Neural progenitor cell (in vitro differentiated cells): ENCODE measurements at regions not wholly inside any gene's neighbourhood (a gene's known extent, or its start where the extent isn't known, plus 50 kb on each side); places are given as distances from the start of the nearest gene placed in this dataset.
"Not testable (repeated sequence)": the region's sequence is repeated elsewhere in the genome, so short reads cannot be mapped to it uniquely, and the experiment has no call there.

ENCODE experiments used
- DNase-seq: peaks from one replicate; pipeline ENCODE4 v3.0.0-alpha.2; 2016; ENCODE audit warnings: low spot score
- H2AFZ ChIP-seq: fragments of 200-600 bp; sonication (generic); replicated peaks from 2 replicates; pipeline ENCODE4 v1.6.1; 2016; ENCODE audit warnings: antibody characterized with exemption
- H3F3A ChIP-seq: fragments of 200-600 bp; sonication (generic); 2 replicates; pipeline ENCODE4 v1.6.1; 2016; ENCODE audit warnings: antibody characterized with exemption, low read depth
- H3K27ac ChIP-seq: fragments of 200-600 bp; sonication (generic); 2 replicates; pipeline ENCODE4 v1.5.1; 2016; ENCODE audit warnings: mild to moderate bottlenecking
- H3K27me3 ChIP-seq: fragments of 200-600 bp; sonication (generic); 2 replicates; pipeline ENCODE4 v1.6.1; 2016; ENCODE audit warnings: mild to moderate bottlenecking, moderate library complexity
- H3K36me3 ChIP-seq: fragments of 200-600 bp; sonication (generic); 2 replicates; pipeline ENCODE4 v1.5.1; 2016
- H3K4me1 ChIP-seq: fragments of 200-600 bp; sonication (generic); 2 replicates; pipeline ENCODE4 v1.6.1; 2016; ENCODE audit warnings: mixed run types
- H3K4me2 ChIP-seq: fragments of 200-600 bp; sonication (generic); 2 replicates; pipeline ENCODE4 v1.6.1; 2016
- H3K4me3 ChIP-seq: fragments of 200-600 bp; sonication (generic); 2 replicates; pipeline ENCODE4 v1.5.1; 2016
- H3K79me2 ChIP-seq: fragments of 200-600 bp; sonication (generic); 2 replicates; pipeline ENCODE4 v1.6.1; 2016; ENCODE audit warnings: low read depth
- H3K9ac ChIP-seq: fragments of 200-600 bp; sonication (generic); 2 replicates; pipeline ENCODE4 v1.6.1; 2016
- H3K9me3 ChIP-seq: fragments of 200-600 bp; sonication (generic); 2 replicates; pipeline ENCODE4 v1.5.1; 2016; ENCODE audit warnings: low read depth
- H4K20me1 ChIP-seq: fragments of 200-600 bp; sonication (generic); 2 replicates; pipeline ENCODE4 v1.6.1; 2016; ENCODE audit warnings: low read depth
- H3K27ac Mint-ChIP-seq: 3 replicates; pipeline ENCODE4 v1.8.0; 2021; ENCODE audit warnings: mixed read lengths
- H3K27me3 Mint-ChIP-seq: 2 replicates; pipeline ENCODE4 v1.8.0; 2022; ENCODE audit warnings: low read depth, mild to moderate bottlenecking, inconsistent platforms, moderate library complexity, mixed read lengths; ENCODE audit not compliant: insufficient read depth
- H3K36me3 Mint-ChIP-seq: 3 replicates; pipeline ENCODE4 v1.8.0; 2021; ENCODE audit warnings: mixed read lengths
- H3K4me1 Mint-ChIP-seq: 3 replicates; pipeline ENCODE4 v1.8.0; 2021; ENCODE audit warnings: mixed read lengths
- H3K4me3 Mint-ChIP-seq: 3 replicates; pipeline ENCODE4 v1.8.0; 2021; ENCODE audit warnings: mild to moderate bottlenecking, moderate library complexity, mixed read lengths
- H3K9me3 Mint-ChIP-seq: 3 replicates; pipeline ENCODE4 v1.8.0; 2020; ENCODE audit warnings: mixed read lengths
- CTCF ChIP-seq: fragments of 200-600 bp; sonication (generic); IDR thresholded peaks from 2 replicates; pipeline ENCODE4 v1.5.1; 2017; ENCODE audit warnings: antibody characterized with exemption, mild to moderate bottlenecking
- EZH2 ChIP-seq: fragments of 200-600 bp; sonication (generic); IDR thresholded peaks from 2 replicates; pipeline ENCODE4 v1.6.1; 2017; ENCODE audit warnings: antibody characterized with exemption, mild to moderate bottlenecking, moderate library complexity
- EZH2phosphoT487 ChIP-seq: fragments of 200-600 bp; sonication (generic); IDR thresholded peaks from 2 replicates; pipeline ENCODE4 v1.6.1; 2017; ENCODE audit warnings: antibody characterized with exemption

GRCh38 chr3:34159613-34160420, 361.4 kb downstream of the PDCD6IP start:
- Histone ChIP-seq H3K4me3 (no peak overlapping the region), H3K36me3 (no peaks in the 10 kb centered on the region), H3K9me3 (no peaks in the 10 kb centered on the region), H3K4me1 (peaks cover 13% of the 10 kb centered on the region), H3K4me2 (no peak overlapping the region), H4K20me1 (no peaks in the 10 kb centered on the region), H3K27me3 (no peaks in the 10 kb centered on the region), H3K9ac (no peak overlapping the region), H3K27ac (no peak overlapping the region), H2AFZ (no peak overlapping the region), H3F3A (no peaks in the 10 kb centered on the region), H3K79me2 (no peaks in the 10 kb centered on the region)
- no peaks in the 10 kb centered on the region for H3K36me3 Mint-ChIP-seq
- TF ChIP-seq CTCF (no peak), EZH2phosphoT487 (no peak), EZH2 (no peak)
- peaks cover 16% of the 10 kb centered on the region for H3K4me1 Mint-ChIP-seq
- H3K27ac Mint-ChIP-seq = no peak overlapping the region
- DNase-seq = no peak
- peaks cover 4% of the 10 kb centered on the region for H3K27me3 Mint-ChIP-seq
- H3K4me3 Mint-ChIP-seq = no peak overlapping the region
- peaks cover 4% of the 10 kb centered on the region for H3K9me3 Mint-ChIP-seq

GRCh38 chr3:34169636-34170035, 371.2 kb downstream of the PDCD6IP start:
- peaks cover 18% of the 10 kb centered on the region for H3K9me3 Mint-ChIP-seq
- not testable (repeated sequence) for H3K27ac Mint-ChIP-seq, H3K4me1 Mint-ChIP-seq, H3K79me2 ChIP-seq, H3F3A ChIP-seq, H3K4me3 Mint-ChIP-seq, H3K36me3 ChIP-seq, H2AFZ ChIP-seq, H3K36me3 Mint-ChIP-seq, H3K9me3 ChIP-seq, H3K4me3 ChIP-seq, H3K4me2 ChIP-seq, H3K9ac ChIP-seq, H4K20me1 ChIP-seq, DNase-seq, H3K4me1 ChIP-seq, H3K27ac ChIP-seq, H3K27me3 Mint-ChIP-seq, H3K27me3 ChIP-seq

GRCh38 chr3:34174740-34175139, 376.3 kb downstream of the PDCD6IP start:
- H3K36me3 ChIP-seq = no peaks in the 10 kb centered on the region
- no peaks in the 10 kb centered on the region for H3F3A ChIP-seq
- H3K9me3 Mint-ChIP-seq = peaks cover 13% of the 10 kb centered on the region
- H3K4me1 ChIP-seq = no peaks in the 10 kb centered on the region
- no peaks in the 10 kb centered on the region for H3K36me3 Mint-ChIP-seq
- no peak for TF ChIP-seq EZH2
- no peak for TF ChIP-seq CTCF
- no peak for TF ChIP-seq EZH2phosphoT487
- no peak overlapping the region for H3K4me3 ChIP-seq
- no peak overlapping the region for H3K27ac ChIP-seq
- H4K20me1 ChIP-seq = no peaks in the 10 kb centered on the region
- H3K79me2 ChIP-seq = no peaks in the 10 kb centered on the region
- no peaks in the 10 kb centered on the region for H3K4me1 Mint-ChIP-seq
- no peak overlapping the region for H3K4me2 ChIP-seq
- H3K27ac Mint-ChIP-seq = no peak overlapping the region
- H3K4me3 Mint-ChIP-seq = no peak overlapping the region
- H3K9ac ChIP-seq = no peak overlapping the region
- H2AFZ ChIP-seq = no peak overlapping the region
- DNase-seq = no peak
- no peaks in the 10 kb centered on the region for H3K27me3 ChIP-seq
- peaks cover 3% of the 10 kb centered on the region for H3K27me3 Mint-ChIP-seq
- no peaks in the 10 kb centered on the region for H3K9me3 ChIP-seq

GRCh38 chr3:34175636-34176176, 377.3 kb downstream of the PDCD6IP start:
- no peak overlapping the region for H3K27ac Mint-ChIP-seq
- no peaks in the 10 kb centered on the region for H3K79me2 ChIP-seq
- H3K36me3 Mint-ChIP-seq = no peaks in the 10 kb centered on the region
- no peaks in the 10 kb centered on the region for H3K4me1 ChIP-seq
- no peak overlapping the region for H3K27ac ChIP-seq
- no peaks in the 10 kb centered on the region for H4K20me1 ChIP-seq
- H3K27me3 Mint-ChIP-seq = peaks cover 3% of the 10 kb centered on the region
- H3K9me3 ChIP-seq = no peaks in the 10 kb centered on the region
- no peaks in the 10 kb centered on the region for H3K36me3 ChIP-seq
- H2AFZ ChIP-seq = no peak overlapping the region
- no peak overlapping the region for H3K4me2 ChIP-seq
- no peaks in the 10 kb centered on the region for H3F3A ChIP-seq
- H3K4me3 ChIP-seq = no peak overlapping the region
- H3K9me3 Mint-ChIP-seq = peaks cover 13% of the 10 kb centered on the region
- H3K4me3 Mint-ChIP-seq = no peak overlapping the region
- TF ChIP-seq EZH2 (no peak), EZH2phosphoT487 (no peak), CTCF (no peak)
- H3K9ac ChIP-seq = no peak overlapping the region
- DNase-seq = no peak
- H3K4me1 Mint-ChIP-seq = no peaks in the 10 kb centered on the region
- no peaks in the 10 kb centered on the region for H3K27me3 ChIP-seq
